Testis (tissue), 2 donors: ENCODE measurements at regions not wholly inside any gene's neighbourhood (a gene's known extent, or its start where the extent isn't known, plus 50 kb on each side); places are given as distances from the start of the nearest gene placed in this dataset.

Source experiments
- CTCF ChIP-seq, 3 experiments: fragments of 450-650 bp in 2 of 3; fragments of 200-600 bp in 1 of 3; sonication (generic) in 1 of 3; IDR thresholded peaks; one replicate each; pipeline ENCODE4 v1.5.1; 2016 to 2019; ENCODE audit warnings: antibody characterized with exemption in 3 of 3, mild to moderate bottlenecking in 2 of 3, moderate library complexity in 1 of 3
- POLR2A ChIP-seq: fragments of 450-650 bp; IDR thresholded peaks from one replicate; pipeline ENCODE4 v1.6.1; 2017; ENCODE audit warnings: antibody characterized with exemption, mild to moderate bottlenecking, moderate library complexity

DNA sequence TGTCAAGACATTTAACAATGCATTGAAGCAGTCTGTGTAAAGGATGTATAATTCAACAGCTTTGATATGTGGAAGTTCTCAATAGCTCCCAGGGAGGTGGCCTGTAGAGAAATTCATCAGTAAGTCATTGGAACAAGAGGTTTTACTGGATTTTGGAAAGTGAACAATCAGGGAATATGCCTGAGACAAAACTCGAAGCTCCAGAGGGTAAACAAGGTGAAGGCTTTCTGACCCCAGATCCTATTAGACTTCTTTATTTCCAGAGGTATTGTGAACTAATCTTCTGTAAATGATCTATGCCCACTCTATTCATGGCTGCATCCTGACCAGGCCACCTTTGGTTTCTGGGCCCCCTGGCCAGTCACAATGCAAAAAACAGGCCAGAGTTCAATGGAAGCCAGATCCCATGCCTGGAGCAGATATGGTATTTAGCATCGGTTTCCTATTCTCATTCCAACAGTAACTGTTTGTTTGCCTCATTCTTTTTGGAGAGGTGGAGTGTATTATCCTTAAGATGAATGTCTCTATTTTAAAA is 177.3 kb downstream of the SATB1 start:
- no peak for TF ChIP-seq CTCF (IDR thresholded peaks at IDR 0.05)
- TF ChIP-seq POLR2A: no peak
